Cerebellar nuclear complex (tissue), 1 donor: ENCODE measurements at regions not wholly inside any gene's neighbourhood (a gene's known extent, or its start where the extent isn't known, plus 50 kb on each side); places are given as distances from the start of the nearest gene placed in this dataset.

ENCODE experiments used
- DNase-seq, 2 experiments: peaks; one replicate each; lab custom pipeline; 2025; lab: John Stamatoyannopoulos, UW

DNA sequence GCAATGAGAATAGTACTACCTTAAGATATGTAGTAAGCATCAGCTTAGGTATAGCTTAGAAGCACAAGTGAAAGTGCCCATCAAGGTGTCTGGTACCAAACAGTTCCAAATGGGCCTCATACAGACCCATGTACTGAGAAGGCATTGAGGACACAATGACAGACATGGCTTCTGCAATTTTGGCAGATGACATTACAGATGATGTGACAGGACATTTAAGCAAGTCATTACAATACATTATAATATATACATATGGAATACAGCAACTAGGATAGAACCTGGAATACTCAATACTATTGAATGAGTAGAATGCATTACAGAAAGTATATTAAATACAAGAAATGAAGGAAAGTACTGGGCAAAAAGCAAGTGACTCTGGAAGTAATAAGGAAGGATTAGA, 256.4 kb downstream of the GXYLT1 start:
- DNase-seq: no peak

DNA sequence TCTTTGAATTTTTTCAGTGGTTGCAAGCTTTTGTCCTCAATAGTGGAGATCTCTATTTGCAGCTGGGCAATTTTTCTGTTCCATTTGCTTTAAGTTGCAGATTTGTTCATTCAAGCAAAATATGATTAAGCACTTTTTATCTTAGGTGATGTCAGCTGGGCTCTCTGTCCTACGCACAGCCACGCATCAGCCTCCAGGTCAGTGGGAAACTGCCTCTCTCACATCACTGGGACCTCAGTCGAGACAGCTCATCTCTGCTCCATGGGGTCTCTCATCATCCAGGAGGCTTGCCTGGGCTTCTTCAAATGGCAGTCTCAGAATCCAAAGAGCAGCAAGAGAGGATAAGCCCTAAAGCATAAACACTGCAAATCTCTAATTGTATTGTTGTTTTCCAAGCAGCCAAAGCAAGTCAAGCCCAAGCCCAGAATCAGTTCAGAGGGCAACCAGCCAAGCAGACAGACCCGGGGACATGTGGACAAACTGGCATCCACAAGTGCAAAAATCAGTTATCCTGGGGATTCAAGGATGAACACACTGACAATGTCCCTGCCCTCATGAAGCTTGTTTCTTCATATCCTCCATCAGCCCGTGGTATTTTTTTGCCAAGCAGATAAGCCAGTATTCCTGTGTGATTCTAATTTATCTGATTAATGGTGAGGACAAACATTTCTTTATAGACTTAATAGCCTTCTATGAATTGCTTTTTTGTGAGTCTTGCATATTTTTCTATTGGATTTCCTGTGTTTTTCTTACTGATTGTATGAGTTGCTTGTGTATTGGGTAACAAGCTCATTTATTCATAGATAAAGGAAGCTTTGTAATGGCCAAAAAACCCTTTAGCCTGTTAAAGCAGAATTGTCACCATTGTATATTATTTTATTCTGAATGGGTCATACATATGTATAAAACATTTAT, 262.5 kb downstream of the GXYLT1 start:
- DNase-seq: no peak

DNA sequence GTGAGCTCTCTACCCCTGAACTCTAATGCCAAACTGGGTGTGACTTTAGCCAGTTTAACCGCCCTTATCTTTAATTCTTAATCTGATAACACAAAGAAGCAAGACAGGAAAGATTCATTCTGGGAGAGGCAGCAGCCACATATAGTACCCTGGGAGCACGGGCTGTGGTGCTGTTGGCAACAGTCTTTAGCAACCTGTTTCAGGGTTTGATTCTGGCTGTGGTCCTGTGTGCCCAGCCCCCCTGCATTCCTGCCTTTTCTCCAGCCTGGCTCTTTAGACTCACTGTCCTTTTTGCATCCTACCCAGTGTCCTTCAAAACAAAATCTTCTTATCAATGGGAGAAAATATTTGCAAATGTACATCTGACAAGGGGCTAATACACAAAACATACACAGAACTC, 275.2 kb downstream of the GXYLT1 start:
- DNase-seq: no peak

GRCh38 chr12:41866878-41867430, 277.7 kb downstream of the GXYLT1 start:
- no peak for DNase-seq

- DNase-seq: no peak
Measured at GRCh38 chr12:41856228-41856627, 288.4 kb downstream of the GXYLT1 start.

GRCh38 chr12:41850046-41850445, 294.6 kb downstream of the GXYLT1 start:
- no peak for DNase-seq

- DNase-seq: no peak
Measured at GRCh38 chr12:41846718-41847117, 298.0 kb downstream of the GXYLT1 start.

- no peak for DNase-seq
Measured at GRCh38 chr12:41836416-41836815, 308.3 kb downstream of the GXYLT1 start.

DNA sequence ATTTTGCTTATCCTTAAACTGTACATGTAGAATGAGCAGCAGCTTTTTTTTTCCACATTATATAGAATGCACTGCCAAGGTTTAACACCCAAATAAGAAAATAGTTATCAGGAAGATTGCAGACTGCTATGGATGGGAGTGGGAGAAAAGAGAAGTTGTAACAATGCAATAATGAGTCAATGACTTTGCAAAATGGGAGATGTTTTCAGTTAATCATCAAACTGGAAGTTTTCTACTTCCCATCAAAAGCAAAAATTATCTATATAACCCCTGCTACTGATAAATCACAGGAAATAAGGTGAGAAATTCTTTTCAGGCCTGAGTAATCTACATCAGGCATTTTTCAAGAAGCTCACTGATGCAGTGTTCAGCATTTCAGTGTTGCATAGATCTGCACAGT, 309.1 kb downstream of the GXYLT1 start:
- DNase-seq: no peak

GRCh38 chr12:41819948-41820347, 324.7 kb downstream of the GXYLT1 start:
- DNase-seq: no peak

- no peak for DNase-seq
Measured at GRCh38 chr12:41804026-41804425, 340.6 kb downstream of the GXYLT1 start.

GRCh38 chr12:41802803-41803202, 341.9 kb downstream of the GXYLT1 start:
- DNase-seq: no peak

DNA sequence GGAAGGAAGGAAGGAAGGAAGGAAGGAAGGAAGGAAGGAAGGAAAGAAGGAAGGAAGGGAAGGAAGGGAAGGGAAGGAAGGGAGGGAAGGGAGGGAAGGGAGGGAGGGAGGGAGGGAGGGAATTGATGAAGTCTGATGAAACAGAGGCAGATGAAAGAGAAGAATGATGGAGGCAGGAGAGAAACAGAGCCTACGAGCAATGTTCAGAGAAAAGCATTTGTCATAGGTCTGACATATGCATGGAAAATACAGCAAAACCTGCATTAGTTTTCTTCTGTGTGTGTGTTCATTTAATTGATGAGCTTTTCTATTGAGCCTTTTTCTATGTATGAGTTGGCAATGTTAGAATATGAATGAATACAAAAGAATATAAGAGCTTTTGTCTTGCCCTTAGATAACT, 343.4 kb downstream of the GXYLT1 start:
- DNase-seq: no peak

DNA sequence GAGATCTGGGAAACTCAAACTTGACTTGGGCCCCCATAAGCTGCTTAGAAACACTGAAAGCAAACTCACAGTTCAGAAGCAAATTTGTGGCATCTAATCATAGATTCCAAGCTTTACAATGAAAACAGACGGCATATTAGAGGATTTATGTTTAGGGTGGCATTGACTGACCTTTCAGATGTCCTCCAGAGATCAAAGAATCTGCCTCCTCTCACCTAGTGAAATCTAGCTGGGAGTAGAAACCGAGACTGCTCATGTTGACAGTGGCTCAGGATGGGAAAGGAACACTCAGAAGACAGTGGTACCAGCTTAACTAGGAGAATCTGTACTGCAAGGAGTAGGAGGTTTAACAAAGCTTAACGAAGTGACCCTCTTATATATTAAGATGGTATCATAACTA, 345.0 kb downstream of the GXYLT1 start:
- no peak for DNase-seq

- no peak for DNase-seq
Measured at GRCh38 chr12:41795910-41796309, 348.8 kb downstream of the GXYLT1 start.

- DNase-seq: no peak
Measured at GRCh38 chr12:41795051-41795600, 349.5 kb downstream of the GXYLT1 start.

- no peak for DNase-seq
Measured at GRCh38 chr12:41794336-41794735, 350.3 kb downstream of the GXYLT1 start.

GRCh38 chr12:41784957-41785356, 359.7 kb downstream of the GXYLT1 start:
- no peak for DNase-seq

- DNase-seq: no peak
Measured at GRCh38 chr12:41778934-41779333, 365.7 kb downstream of the GXYLT1 start.

GRCh38 chr12:41777064-41777790, 367.4 kb downstream of the GXYLT1 start:
- DNase-seq: no peak

- DNase-seq: no peak
Measured at GRCh38 chr12:41772478-41772877, 372.2 kb downstream of the GXYLT1 start.

- DNase-seq: no peak
Measured at GRCh38 chr12:41769810-41770209, 374.9 kb downstream of the GXYLT1 start.

DNA sequence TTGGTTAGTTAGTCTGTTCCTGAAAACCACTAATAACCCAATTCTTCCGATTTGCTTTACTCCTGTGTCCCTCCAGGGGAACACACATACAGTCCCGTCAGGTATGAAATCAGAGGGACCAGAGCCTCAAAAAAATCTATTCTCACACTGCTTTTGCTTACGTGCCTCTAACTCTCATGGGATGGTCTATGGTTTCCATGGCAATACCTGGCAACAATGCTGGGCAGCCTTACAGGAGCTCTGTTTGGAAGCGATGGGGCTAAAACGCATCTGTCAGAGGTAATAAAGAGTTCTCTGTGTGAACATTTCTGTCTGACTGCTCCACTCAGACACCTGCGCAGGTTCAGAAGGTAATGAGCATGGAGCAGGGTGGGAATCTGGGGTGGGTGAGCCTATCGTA, 376.2 kb downstream of the GXYLT1 start:
- no peak for DNase-seq
